SKM-1 treated with dmso at 0.1 percent for 144 hours (cell line): ENCODE measurements at regions not wholly inside any gene's neighbourhood (a gene's known extent, or its start where the extent isn't known, plus 50 kb on each side); places are given as distances from the start of the nearest gene placed in this dataset.
A peak's percentile ranks its signal among the peaks of the same experiment; 100 is the strongest.
"Not testable (repeated sequence)": the region's sequence is repeated elsewhere in the genome, so short reads cannot be mapped to it uniquely, and the experiment has no call there.

Source experiments
- DNase-seq: peaks from one replicate; lab custom pipeline; 2025; ENCODE audit not compliant: unreplicated experiment; lab: John Stamatoyannopoulos, UW

GRCh38 chr1:239125027-239125426 is 261.3 kb upstream of the CHRM3 start:
- no peak for DNase-seq

DNA sequence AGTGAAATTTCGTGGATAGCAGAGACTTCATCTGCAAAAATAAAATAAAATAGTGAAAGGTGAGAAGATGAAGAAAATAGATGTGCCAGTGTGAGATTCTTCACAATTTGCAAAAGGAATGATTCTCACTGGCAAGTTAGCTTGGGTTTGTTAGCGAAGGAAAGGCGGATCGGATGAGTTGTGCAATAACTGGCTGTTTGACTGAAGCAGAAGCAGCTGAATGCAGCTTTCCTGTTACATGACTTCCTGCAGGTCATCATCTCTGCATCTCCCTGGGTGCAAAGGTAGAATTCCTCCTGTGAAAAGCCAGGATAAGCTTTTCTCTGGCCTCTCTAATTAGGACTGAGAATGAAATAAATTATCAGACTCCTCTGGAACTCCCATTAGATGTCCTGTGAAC is 263.1 kb upstream of the CHRM3 start:
- DNase-seq, result peak; percentile 21

DNA sequence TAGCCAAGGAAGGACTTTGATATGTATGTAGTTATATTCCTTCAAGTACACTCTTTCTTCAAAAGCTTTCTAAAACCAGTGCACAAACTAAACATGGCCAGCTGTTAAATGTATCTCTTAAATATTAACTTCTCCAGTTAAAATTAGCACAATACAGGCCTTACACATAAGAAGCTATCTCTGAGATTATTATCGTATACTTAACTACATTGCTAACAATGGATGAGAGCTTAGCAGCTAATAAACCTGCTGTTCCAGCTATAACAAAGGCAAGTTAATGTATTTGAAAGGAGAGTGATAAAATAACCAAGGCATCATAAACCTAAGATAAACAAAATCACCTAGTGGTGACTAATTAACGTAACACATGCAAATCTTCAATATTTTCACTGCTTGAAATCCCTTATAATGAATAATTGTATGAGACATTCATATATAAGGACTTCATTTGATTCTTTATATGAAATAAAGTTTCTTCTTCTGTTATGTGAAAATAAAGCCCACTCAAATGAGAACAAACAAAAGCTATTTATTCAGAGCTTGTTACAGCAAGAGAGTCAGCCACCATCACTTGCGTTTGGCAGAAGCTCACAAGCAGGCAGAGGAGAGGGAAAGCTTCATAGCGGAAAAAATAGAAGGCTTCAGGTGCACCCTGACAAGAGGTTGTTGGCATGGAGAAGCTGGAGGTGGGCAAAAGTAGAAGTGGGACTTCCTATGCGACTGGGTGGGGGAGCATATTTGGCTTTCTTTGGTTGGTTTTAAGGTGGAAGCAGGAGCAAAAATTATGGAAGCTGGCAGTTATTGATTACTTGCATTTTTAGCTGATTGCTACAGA is 274.1 kb upstream of the CHRM3 start:
- no peak for DNase-seq

- DNase-seq, result no peak
Measured at GRCh38 chr1:239107676-239108075, 278.7 kb upstream of the CHRM3 start.

- DNase-seq, result not testable (repeated sequence)
Measured at GRCh38 chr1:239106689-239107088, 279.7 kb upstream of the CHRM3 start.

DNA sequence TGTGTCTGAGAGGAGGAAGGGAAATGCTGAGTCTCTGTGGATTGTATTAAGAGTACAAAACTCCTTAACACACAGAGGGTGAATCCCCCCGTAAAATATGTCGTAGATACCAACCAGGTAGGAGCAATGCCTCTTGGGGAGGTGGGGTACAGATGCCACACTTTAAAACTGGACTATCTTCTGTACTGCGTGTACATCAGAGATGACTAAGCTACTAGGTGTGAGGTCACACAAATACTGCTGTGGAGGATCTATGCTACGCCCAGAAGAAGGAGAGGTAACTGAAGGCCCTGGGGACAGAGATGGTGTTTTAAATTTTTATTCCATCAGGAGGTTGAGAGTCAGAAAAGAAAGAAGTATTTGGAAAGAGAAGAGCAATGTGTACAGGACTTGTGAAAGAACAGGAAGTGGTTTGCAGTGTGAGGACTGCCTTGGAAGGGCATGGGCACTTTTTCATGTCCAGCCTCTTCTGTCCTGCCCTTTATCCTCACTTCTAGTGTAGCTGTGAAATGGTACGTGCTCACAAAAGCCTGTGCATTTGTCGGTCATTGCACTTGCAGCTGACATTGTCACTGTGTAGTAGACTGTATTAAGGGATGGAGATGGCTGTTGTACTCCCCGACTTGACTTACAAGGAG is 287.8 kb upstream of the CHRM3 start:
- DNase-seq, result peak; percentile 79

DNA sequence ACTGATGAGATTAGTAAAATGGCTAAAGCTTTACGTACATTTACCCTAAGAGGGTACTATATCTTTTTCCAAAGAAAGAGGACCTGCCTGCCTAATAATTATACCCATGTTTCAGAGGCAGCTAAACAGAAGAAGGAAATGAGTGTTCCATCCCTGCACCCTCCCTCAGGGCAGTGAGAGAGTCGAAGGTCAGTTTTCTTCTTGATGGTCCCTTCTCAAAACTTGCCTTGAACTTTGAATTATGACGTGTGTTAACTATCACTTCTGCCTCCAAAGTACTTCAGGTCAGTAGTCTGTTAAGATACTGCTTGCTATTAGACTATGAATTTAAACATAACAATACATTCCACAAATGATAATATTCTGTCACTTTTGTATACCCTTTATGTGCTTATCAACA is 294.8 kb upstream of the CHRM3 start:
- DNase-seq, result no peak

- no peak for DNase-seq
Measured at GRCh38 chr1:239084459-239085080, 301.8 kb upstream of the CHRM3 start.

DNA sequence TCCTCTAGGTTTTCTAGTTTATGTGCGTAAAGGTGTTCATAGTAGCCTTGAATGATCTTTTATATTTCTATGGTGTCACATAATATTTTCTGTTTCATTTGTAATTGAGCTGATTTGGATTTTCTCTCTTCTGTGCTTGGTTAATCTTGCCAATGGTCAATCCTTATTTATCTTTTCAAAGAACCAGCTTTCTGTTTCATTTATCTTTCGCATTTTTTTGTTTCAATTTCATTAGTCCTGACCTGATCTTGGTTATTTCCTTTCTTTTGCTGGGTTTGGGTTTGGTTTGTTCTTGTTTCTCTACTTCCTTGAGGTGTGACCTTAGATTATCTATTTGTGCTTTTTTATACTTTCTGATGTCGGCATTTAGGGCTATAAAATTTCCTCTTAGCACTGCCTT is 304.4 kb upstream of the CHRM3 start:
- DNase-seq, result not testable (repeated sequence)

DNA sequence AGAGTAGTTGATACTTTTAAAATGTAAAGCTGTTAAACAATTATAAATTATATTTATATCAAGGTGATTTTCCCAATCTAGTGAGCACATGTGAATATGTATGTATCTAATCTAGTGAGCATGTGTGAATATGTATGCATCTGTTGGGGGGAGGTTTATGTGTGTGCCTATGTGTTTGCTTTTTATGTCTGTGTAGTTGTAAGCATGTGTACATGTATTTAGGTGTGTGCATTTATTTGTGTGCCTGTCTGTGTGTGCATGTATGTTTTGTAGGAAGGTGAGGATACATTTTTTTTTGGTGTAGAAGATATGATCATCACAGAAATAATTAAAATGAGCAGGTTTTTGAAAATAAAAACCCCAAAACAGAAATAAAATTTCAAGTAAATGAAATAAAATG is 318.9 kb upstream of the CHRM3 start:
- no peak for DNase-seq

- DNase-seq, result no peak
Measured at GRCh38 chr1:239067058-239067457, 319.3 kb upstream of the CHRM3 start.

DNA sequence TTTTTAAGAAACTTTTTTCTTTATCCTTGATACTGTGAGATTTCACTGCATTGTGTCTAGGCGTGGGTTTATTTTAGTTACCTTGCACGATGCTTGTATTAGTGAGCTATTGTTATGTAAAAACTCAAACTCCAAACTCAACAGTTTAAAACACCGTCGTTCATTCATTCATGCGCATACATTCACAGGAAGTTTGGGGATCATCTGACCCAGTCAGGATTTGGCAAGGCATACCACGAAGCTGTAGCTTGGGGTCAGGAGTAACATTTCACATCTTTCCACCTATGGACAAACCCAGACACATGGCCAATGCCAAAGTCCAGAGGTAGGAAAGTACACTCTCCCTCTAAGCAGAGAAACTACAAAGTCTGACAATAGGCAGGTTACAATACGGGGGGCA is 324.6 kb upstream of the CHRM3 start:
- no peak for DNase-seq

GRCh38 chr1:239058190-239058589 is 328.2 kb upstream of the CHRM3 start:
- no peak for DNase-seq

DNA sequence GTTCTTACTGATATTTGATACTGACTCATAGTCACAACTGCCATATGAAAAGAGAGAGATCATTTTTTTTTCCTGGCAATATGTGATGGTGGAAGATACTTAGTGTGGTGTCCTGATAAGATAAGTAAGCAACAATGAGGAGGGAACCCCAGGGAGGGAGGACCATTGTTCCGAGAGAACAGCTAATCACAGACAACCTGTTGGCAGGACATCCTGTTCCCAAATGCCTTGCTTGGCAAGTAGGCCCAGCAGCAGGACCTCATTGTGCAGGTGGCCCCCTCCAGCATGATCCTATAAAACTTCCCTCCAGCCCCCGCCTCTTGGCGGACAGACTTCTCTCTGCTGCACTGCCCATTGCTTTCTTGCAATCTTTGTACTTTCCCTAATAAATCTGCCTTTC is 329.4 kb upstream of the CHRM3 start:
- no peak for DNase-seq

DNA sequence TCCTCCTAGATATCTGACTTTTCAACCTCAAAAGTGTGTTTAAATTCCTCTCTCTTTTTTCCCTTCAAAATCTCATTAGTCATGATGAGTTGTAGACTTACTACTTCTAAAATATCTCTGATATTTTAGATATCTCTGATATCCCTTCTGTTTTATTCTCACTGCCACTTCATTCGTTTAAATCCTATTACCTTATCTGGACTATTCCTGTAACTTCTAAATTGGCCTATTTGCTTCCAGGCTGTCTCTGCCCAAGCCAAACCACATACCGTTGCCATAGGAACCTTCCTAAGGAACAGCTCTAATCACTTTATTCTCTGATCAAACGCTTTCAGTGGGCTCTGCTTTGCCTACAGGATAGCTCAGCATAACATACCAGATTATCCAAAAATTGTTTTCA is 333.1 kb upstream of the CHRM3 start:
- no peak for DNase-seq

- DNase-seq, result no peak
Measured at GRCh38 chr1:239049571-239049970, 336.8 kb upstream of the CHRM3 start.

GRCh38 chr1:239044829-239045228 is 341.5 kb upstream of the CHRM3 start:
- DNase-seq, result no peak

GRCh38 chr1:239040523-239040922 is 345.8 kb upstream of the CHRM3 start:
- DNase-seq, result no peak

DNA sequence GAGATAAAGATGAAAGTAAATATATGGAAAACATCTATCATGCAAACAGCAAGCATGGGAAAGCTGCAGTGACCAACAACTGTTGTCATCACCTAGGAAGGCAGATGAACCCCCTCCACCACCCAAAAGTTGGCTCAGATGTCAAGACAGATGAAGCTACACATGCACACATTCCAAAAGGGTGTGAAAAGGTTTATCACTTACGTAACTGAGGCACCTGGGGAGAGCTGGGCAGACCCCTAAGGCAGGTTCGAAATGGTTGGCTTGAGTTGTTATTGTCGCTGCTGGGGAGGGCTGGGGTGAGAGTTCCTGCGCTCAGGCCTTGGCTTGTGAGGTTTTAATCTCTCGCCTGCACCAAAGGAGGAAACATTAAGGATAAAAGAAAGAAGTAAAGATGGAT is 355.1 kb upstream of the CHRM3 start:
- DNase-seq, result no peak

DNA sequence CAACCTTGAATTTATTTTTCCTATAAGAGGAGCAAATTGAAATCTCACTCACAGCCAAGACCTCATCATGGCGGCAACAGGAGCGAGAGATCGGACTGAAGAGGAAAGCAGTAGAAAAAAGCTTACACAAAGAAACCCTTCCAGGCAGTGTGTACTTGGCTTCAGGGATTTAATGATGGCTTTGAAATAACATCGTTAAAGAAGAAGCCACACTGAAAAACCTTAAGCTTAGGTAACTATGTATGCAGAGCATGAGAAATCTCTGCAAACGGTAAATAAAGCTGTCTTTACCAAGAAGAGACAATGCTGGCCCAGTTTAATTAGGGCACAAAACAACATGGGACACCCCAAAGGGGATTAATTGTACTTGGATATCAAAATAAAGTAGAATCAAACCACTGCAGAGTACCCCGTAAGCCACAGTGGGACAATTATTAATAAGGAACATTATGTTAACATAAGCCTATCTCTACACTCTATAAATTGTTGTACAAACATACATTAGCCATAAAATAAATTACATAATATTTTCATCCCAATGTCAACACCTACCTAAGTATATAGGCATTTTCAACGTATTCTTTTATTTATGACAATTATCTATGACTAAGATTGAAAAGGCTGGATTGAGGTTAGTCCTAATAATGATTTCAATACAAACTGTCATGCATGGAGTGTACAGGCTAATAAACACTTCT is 360.2 kb upstream of the CHRM3 start:
- no peak for DNase-seq

GRCh38 chr1:239025223-239025622 is 361.1 kb upstream of the CHRM3 start:
- DNase-seq, result peak; percentile 98
